Fibroblast of villous mesenchyme (primary cell): ENCODE measurements at regions not wholly inside any gene's neighbourhood (a gene's known extent, or its start where the extent isn't known, plus 50 kb on each side); places are given as distances from the start of the nearest gene placed in this dataset.

Experiments
- DNase-seq: peaks from one replicate; pipeline ENCODE4 v3.0.0-alpha.2; 2010; ENCODE audit warnings: low read depth
- H3K4me3 ChIP-seq: 2 replicates; pipeline ENCODE4 v1.5.1; 2011; ENCODE audit warnings: low read depth, mild to moderate bottlenecking, low read length
- TF ChIP-seq, protein P1 (sequence below): IDR thresholded peaks from 2 replicates; pipeline ENCODE4 v1.5.1; 2012; ENCODE audit warnings: low read depth, mild to moderate bottlenecking, low read length; ENCODE audit not compliant: insufficient read depth

DNA sequence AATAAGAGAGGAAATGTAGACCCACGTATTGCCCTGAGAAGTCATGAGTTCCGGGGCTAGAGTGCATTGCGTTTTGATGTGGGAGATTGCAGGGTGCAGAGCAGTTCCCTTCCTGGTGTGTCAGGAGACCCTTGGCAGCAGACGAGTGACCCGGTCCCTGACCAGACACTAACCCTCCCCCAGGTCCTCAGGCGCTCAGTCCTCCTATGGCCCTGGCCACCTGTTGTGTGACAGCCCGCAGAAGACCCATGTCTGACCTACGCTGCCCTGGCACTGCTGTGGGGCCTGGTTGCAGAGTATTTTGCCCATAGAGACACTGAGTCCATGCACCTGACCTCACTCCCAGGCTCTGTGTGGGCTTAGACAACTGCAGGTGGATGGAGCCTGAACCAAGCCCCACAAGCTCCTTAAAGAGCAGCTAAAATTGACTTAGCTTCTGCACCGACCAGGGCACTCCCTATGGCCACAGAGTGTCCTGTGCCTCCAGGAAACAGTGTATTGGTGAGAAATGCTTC is 833.8 kb downstream of the TBC1D22A start:
- no peak overlapping the region for H3K4me3 ChIP-seq
- DNase-seq = no peak
- TF ChIP-seq, protein P1, sequence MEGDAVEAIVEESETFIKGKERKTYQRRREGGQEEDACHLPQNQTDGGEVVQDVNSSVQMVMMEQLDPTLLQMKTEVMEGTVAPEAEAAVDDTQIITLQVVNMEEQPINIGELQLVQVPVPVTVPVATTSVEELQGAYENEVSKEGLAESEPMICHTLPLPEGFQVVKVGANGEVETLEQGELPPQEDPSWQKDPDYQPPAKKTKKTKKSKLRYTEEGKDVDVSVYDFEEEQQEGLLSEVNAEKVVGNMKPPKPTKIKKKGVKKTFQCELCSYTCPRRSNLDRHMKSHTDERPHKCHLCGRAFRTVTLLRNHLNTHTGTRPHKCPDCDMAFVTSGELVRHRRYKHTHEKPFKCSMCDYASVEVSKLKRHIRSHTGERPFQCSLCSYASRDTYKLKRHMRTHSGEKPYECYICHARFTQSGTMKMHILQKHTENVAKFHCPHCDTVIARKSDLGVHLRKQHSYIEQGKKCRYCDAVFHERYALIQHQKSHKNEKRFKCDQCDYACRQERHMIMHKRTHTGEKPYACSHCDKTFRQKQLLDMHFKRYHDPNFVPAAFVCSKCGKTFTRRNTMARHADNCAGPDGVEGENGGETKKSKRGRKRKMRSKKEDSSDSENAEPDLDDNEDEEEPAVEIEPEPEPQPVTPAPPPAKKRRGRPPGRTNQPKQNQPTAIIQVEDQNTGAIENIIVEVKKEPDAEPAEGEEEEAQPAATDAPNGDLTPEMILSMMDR = no peak

- DNase-seq = no peak
- H3K4me3 ChIP-seq = no peak overlapping the region
- TF ChIP-seq, protein P1 = no peak
These were observed 832.5 kb downstream of the TBC1D22A start for GRCh38 chr22:47594836-47595521.

DNA sequence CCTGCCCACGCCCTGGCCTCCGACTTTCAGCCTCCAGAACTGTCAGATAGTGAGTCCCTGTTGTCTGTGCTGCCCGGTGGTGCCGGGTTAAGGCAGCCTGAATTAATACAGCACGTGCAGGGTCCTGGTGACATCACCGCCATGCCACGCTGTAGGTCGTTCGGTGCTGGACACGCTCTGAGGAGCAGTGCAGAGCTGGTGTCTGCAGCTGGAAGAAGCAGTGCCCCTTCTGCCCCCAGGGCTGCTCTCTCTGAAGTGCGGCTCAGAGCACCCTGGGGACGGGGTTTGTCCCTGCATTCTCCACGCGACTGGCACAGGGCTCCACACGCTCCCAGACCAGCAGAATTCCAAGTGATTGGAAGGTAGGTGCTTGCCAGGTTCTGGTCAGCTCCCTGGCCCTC is 831.5 kb downstream of the TBC1D22A start:
- H3K4me3 ChIP-seq = no peak overlapping the region
- no peak for DNase-seq
- TF ChIP-seq, protein P1 = no peak

DNA sequence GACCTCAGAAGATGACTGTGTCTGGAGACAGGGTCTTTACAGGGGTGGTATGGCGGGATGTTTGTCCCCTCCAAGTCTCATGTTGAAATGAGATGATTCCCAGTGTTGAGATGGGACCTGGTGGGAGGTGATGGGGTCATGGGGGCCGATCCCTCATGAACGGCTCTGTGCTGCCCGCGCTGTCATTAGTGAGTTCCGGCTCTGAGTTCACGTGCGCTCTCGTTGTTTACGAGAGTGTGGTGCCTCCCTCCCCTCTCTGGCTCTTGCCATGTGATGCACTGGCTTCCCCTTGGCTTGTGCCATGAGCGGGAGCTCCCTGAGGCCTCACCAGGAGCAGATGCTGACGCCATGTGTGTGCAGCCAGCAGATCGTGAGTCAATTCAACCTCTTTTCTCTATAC is 830.8 kb downstream of the TBC1D22A start:
- no peak overlapping the region for H3K4me3 ChIP-seq
- no peak for DNase-seq
- TF ChIP-seq, protein P1 = no peak

DNA sequence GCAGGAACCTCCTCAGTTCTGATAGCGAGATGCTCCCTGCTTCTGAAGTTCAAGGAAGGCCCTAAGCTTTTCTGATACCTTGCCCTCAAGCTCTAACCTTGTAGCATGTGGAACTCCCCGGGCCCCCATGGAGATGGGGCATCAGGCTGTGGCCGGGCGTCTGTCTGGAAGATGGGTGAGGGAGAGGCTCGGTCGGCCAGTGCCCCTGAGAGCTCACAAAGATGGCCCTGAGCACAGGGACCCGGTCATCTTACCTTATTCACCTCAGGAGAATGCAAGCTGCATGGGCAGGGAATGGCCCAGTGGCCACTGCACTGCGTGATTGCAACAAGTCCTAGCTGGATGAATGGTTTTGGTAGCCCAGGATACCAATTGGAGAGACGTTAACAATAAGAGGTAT is 830.3 kb downstream of the TBC1D22A start:
- no peak for DNase-seq
- TF ChIP-seq, protein P1 = no peak
- H3K4me3 ChIP-seq = no peak overlapping the region

DNA sequence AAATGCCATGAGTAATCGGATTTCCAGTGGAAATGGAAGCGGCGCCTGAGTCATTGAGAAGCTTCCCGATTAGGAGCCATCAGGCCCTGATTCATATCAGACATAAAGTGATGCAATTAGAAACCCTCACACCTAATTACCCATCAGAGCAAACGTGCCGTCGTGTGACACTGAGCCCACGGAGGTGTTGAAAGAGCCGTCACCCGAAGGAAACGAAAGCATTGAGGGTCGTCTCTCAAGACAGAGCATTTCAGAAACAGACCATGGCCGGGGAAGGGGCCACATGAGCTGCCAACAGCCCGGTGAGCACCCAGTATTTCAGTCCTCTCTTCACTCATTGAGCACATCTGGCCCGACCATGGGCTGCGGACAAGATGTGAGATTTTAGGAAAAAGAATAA is 829.3 kb downstream of the TBC1D22A start:
- no peak for DNase-seq
- no peak overlapping the region for H3K4me3 ChIP-seq
- TF ChIP-seq, protein P1 = no peak

DNA sequence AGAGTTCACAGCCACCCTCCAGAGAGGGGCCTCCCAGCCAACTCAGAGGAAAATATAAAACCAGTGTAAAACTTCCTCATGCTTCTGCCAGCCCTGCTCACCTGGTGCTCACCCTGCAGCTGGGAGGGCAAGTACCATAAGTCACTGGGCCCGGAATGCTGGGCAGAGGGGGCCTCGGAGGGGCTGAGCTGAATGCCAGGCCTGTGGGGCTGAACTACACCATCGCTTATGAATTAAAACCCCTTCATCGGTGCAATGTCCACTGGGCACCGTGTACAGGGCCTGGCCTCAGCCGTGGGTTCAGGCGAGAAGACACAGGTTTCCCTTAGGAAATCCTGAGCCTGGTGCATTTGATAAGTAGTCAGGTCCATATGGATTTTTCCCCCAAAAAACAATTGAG is 828.6 kb downstream of the TBC1D22A start:
- DNase-seq = no peak
- H3K4me3 ChIP-seq = no peak overlapping the region
- TF ChIP-seq, protein P1 = no peak
